GM12878 (cell line): ENCODE measurements at regions not wholly inside any gene's neighbourhood (a gene's known extent, or its start where the extent isn't known, plus 50 kb on each side); places are given as distances from the start of the nearest gene placed in this dataset.

Experiments
- BCL3 ChIP-seq: IDR thresholded peaks from 2 replicates; pipeline ENCODE4 v1.6.1; 2011; ENCODE audit warnings: borderline replicate concordance, low read depth, mild to moderate bottlenecking, moderate library complexity, low read length; ENCODE audit not compliant: insufficient read depth, poor library complexity, severe bottlenecking
- CHD2 ChIP-seq: IDR thresholded peaks from 2 replicates; pipeline ENCODE4 v1.6.1; 2011; ENCODE audit warnings: low read depth, low read length, improper control_type of control experiment, borderline replicate concordance
- CHD4 ChIP-seq: fragments of 200-600 bp; sonication (generic); IDR thresholded peaks from 2 replicates; pipeline ENCODE4 v1.6.1; 2016; ENCODE audit warnings: mild to moderate bottlenecking
- CTCF ChIP-seq, 3 experiments: IDR thresholded peaks in 2 of 3; conservative IDR thresholded peaks in 1 of 3; 2 replicates each; pipeline ENCODE4 v1.5.1; 2011; ENCODE audit warnings: low read depth in 3 of 3, low read length in 3 of 3, mild to moderate bottlenecking in 3 of 3, control low read depth in 2 of 3, moderate library complexity in 2 of 3, inconsistent platforms in 1 of 3, mixed read lengths in 1 of 3; ENCODE audit not compliant: control insufficient read depth in 2 of 3, insufficient read depth in 1 of 3; ENCODE audit errors: extremely low read depth in 1 of 3
- MAX ChIP-seq: IDR thresholded peaks from 2 replicates; pipeline ENCODE4 v1.6.1; 2012; ENCODE audit warnings: low read depth, low read length, improper control_type of control experiment
- SRF ChIP-seq, 2 experiments: IDR thresholded peaks; 2 replicates each; pipeline ENCODE4 v1.6.1; 2011; ENCODE audit warnings: low read depth in 2 of 2, low read length in 2 of 2, mild to moderate bottlenecking in 1 of 2, moderate library complexity in 1 of 2
- TARDBP ChIP-seq: IDR thresholded peaks from 2 replicates; pipeline ENCODE4 v1.6.1; 2016; ENCODE audit warnings: borderline replicate concordance
- WRNIP1 ChIP-seq: IDR thresholded peaks from 2 replicates; pipeline ENCODE4 v1.6.1; 2011; ENCODE audit warnings: low read depth, low read length, improper control_type of control experiment, borderline replicate concordance

DNA sequence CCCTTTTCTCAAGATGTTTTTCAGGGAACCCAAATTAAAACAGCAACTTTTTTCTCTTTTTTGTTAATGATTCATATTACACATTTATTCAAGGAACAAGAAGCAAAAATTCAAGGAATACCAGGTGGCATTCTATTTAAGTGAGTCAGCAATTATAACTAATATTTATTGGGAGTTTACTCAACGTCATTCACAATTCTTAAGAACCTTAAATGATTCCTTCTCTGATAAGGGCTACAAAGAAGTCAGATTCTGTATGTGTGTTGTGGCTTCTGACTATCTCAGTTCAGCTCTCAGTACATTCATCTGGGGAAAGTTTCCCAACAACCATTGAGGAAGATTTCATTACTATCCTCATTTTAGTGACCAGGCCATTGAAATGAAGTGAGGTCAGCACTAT, 470.7 kb upstream of the AKR1E2 start:
- TF ChIP-seq TARDBP (no peak), WRNIP1 (no peak), BCL3 (no peak), CTCF (IDR thresholded peaks at IDR 0.05 in 2 of 3, conservative IDR thresholded peaks at IDR 0.05 in 1 of 3; ENCODE audit: control insufficient read depth in 2 of 3, extremely low read depth in 1 of 3, insufficient read depth in 1 of 3, low read depth in 3 of 3, low read length in 3 of 3) (no peak), MAX (no peak), SRF (IDR thresholded peaks at IDR 0.05; ENCODE audit: low read depth in 2 of 2, low read length in 2 of 2) (no peak), CHD4 (no peak), CHD2 (no peak)
